ENCODE measurements at regions not wholly inside any gene's neighbourhood (a gene's known extent, or its start where the extent isn't known, plus 50 kb on each side); places are given as distances from the start of the nearest gene placed in this dataset.

DNA sequence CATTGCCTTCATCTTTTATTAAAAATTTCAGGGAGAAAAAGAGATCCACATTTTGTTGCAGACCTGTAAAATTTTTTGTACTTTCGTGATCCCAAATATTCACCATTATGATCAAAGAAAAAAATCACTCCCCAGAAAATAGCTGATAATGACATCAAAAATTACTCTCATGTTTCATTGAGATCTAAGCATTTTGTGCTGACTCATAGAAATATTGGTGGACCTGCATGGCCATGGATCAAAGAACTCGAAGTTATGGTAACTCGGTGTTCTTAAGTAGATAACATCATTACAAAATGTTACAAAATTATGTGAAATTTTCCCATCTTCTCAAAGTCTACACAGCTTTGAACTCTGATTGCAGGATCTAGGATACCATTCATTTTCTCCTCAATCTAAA, 135.8 kb downstream of the PTGER3 start (continued):
- TF ChIP-seq MYBL2 (CRISPR knock-in tag; IDR thresholded peaks at IDR 0.05) (no peak), EMX1 (CRISPR knock-in tag; IDR thresholded peaks at IDR 0.05) (no peak)
- TF ChIP-seq, protein P1, sequence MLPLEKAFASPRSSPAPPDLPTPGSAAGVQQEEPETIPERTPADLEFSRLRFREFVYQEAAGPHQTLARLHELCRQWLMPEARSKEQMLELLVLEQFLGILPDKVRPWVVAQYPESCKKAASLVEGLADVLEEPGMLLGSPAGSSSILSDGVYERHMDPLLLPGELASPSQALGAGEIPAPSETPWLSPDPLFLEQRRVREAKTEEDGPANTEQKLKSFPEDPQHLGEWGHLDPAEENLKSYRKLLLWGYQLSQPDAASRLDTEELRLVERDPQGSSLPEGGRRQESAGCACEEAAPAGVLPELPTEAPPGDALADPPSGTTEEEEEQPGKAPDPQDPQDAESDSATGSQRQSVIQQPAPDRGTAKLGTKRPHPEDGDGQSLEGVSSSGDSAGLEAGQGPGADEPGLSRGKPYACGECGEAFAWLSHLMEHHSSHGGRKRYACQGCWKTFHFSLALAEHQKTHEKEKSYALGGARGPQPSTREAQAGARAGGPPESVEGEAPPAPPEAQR (CRISPR knock-in tag; IDR thresholded peaks at IDR 0.05): no peak
- TF ChIP-seq, protein P2, sequence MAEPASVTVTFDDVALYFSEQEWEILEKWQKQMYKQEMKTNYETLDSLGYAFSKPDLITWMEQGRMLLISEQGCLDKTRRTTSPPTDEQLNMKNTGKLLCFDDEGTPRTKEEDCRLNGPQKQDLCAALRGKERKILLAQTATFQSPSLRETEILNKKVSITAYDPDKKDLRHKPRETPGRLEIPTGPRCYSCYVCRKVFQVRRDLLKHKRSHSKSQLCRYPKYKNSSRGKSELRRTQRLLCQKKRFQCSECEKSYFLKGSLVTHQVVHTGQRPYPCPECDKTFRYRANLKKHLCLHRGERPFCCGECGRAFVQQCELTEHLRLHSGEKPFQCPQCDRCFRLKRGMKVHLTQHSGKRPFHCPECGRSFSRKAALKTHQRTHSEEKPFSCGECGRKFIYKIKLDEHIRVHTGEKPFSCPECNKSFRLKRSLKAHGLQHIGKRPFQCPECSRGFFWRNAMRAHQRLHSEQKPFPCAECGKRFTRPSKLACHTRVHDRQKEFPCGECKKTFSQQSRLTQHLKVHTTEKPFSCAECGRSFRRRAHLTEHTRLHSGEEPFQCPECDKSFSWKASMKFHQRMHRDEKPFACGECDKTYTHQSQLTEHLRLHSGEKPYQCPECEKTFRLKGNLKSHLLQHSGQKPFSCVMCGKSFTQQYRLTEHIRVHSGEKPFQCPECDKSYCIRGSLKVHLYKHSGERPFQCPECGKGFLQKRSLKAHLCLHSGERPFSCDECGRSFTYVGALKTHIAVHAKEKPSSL (CRISPR knock-in tag; conservative IDR thresholded peaks at IDR 0.05): no peak

DNA sequence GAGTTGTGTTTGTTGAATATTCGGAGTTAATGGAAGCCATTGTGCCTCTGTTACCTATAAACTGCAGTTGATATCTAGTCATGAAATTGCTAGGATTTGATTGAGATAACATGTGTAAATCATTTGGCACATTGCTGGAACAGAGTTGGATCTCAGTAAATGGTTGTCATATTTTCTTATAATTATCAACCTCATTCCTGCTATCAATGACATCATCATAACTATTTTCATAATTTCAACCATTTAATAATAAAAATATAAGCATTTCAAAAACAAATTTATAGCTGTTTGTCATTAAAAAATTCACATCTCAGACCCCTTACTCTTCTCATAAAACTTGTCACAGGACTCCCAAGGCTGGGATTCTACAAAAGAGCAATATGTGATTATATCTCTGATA, 133.4 kb downstream of the PTGER3 start:
- ChIA-PET POLR2A (no interaction called here), CTCF (no interaction called here)
- Mint-ChIP-seq H3K4me3 (no peak overlapping the region), H3K27me3 (ENCODE audit: low read depth) (no peaks in the 10 kb centered on the region; the same call in 1 of the 2 replicates), H3K36me3 (no peaks in the 10 kb centered on the region), H3K27ac (no peak overlapping the region), H3K4me1 (no peaks in the 10 kb centered on the region), H3K9me3 (peaks cover 11% of the 10 kb centered on the region)
- TF ChIP-seq SMAD4 (CRISPR knock-in tag; IDR thresholded peaks at IDR 0.05): no peak
- TF ChIP-seq MXD4 (CRISPR knock-in tag; IDR thresholded peaks at IDR 0.05; ENCODE audit: borderline replicate concordance): no peak
- TF ChIP-seq, protein P3, sequence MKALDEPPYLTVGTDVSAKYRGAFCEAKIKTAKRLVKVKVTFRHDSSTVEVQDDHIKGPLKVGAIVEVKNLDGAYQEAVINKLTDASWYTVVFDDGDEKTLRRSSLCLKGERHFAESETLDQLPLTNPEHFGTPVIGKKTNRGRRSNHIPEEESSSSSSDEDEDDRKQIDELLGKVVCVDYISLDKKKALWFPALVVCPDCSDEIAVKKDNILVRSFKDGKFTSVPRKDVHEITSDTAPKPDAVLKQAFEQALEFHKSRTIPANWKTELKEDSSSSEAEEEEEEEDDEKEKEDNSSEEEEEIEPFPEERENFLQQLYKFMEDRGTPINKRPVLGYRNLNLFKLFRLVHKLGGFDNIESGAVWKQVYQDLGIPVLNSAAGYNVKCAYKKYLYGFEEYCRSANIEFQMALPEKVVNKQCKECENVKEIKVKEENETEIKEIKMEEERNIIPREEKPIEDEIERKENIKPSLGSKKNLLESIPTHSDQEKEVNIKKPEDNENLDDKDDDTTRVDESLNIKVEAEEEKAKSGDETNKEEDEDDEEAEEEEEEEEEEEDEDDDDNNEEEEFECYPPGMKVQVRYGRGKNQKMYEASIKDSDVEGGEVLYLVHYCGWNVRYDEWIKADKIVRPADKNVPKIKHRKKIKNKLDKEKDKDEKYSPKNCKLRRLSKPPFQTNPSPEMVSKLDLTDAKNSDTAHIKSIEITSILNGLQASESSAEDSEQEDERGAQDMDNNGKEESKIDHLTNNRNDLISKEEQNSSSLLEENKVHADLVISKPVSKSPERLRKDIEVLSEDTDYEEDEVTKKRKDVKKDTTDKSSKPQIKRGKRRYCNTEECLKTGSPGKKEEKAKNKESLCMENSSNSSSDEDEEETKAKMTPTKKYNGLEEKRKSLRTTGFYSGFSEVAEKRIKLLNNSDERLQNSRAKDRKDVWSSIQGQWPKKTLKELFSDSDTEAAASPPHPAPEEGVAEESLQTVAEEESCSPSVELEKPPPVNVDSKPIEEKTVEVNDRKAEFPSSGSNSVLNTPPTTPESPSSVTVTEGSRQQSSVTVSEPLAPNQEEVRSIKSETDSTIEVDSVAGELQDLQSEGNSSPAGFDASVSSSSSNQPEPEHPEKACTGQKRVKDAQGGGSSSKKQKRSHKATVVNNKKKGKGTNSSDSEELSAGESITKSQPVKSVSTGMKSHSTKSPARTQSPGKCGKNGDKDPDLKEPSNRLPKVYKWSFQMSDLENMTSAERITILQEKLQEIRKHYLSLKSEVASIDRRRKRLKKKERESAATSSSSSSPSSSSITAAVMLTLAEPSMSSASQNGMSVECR (CRISPR knock-in tag; IDR thresholded peaks at IDR 0.05; ENCODE audit: borderline replicate concordance): no peak
- TF ChIP-seq, protein P4, sequence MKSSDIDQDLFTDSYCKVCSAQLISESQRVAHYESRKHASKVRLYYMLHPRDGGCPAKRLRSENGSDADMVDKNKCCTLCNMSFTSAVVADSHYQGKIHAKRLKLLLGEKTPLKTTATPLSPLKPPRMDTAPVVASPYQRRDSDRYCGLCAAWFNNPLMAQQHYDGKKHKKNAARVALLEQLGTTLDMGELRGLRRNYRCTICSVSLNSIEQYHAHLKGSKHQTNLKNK (CRISPR knock-in tag; IDR thresholded peaks at IDR 0.05): no peak
- TF ChIP-seq ZBTB21 (CRISPR knock-in tag; IDR thresholded peaks at IDR 0.05; ENCODE audit: borderline replicate concordance): no peak
- no peak for TF ChIP-seq ZNF416 (CRISPR knock-in tag; IDR thresholded peaks at IDR 0.05)
- no peak for TF ChIP-seq ETV6 (CRISPR knock-in tag; IDR thresholded peaks at IDR 0.05)
- TF ChIP-seq, protein P5, sequence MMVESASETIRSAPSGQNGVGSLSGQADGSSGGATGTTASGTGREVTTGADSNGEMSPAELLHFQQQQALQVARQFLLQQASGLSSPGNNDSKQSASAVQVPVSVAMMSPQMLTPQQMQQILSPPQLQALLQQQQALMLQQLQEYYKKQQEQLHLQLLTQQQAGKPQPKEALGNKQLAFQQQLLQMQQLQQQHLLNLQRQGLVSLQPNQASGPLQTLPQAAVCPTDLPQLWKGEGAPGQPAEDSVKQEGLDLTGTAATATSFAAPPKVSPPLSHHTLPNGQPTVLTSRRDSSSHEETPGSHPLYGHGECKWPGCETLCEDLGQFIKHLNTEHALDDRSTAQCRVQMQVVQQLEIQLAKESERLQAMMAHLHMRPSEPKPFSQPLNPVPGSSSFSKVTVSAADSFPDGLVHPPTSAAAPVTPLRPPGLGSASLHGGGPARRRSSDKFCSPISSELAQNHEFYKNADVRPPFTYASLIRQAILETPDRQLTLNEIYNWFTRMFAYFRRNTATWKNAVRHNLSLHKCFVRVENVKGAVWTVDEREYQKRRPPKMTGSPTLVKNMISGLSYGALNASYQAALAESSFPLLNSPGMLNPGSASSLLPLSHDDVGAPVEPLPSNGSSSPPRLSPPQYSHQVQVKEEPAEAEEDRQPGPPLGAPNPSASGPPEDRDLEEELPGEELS (CRISPR knock-in tag; IDR thresholded peaks at IDR 0.05): no peak
- TF ChIP-seq EMX1 (CRISPR knock-in tag; IDR thresholded peaks at IDR 0.05): no peak
- no peak for TF ChIP-seq IRF2 (CRISPR knock-in tag; IDR thresholded peaks at IDR 0.05; ENCODE audit: borderline replicate concordance, low read depth)
- TF ChIP-seq, protein P6, sequence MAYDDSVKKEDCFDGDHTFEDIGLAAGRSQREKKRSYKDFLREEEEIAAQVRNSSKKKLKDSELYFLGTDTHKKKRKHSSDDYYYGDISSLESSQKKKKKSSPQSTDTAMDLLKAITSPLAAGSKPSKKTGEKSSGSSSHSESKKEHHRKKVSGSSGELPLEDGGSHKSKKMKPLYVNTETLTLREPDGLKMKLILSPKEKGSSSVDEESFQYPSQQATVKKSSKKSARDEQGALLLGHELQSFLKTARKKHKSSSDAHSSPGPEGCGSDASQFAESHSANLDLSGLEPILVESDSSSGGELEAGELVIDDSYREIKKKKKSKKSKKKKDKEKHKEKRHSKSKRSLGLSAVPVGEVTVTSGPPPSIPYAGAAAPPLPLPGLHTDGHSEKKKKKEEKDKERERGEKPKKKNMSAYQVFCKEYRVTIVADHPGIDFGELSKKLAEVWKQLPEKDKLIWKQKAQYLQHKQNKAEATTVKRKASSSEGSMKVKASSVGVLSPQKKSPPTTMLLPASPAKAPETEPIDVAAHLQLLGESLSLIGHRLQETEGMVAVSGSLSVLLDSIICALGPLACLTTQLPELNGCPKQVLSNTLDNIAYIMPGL (CRISPR knock-in tag; IDR thresholded peaks at IDR 0.05): no peak
- no peak for TF ChIP-seq NFYB (CRISPR knock-in tag; conservative IDR thresholded peaks at IDR 0.05; ENCODE audit: low read depth)
- no peak for TF ChIP-seq SMAD3 (CRISPR knock-in tag; IDR thresholded peaks at IDR 0.05; ENCODE audit: borderline replicate concordance)
- no peak for DNase-seq (ENCODE audit: low spot score)
- no peak for ATAC-seq

Measured in WTC11 (cell line).